OCI-LY1 (cell line): ENCODE measurements at regions not wholly inside any gene's neighbourhood (a gene's known extent, or its start where the extent isn't known, plus 50 kb on each side); places are given as distances from the start of the nearest gene placed in this dataset.

Experiments
- CTCF ChIP-seq: fragments of 200-600 bp; sonication (generic), shearing (Covaris generic); IDR thresholded peaks from 2 replicates; pipeline ENCODE4 v1.5.1; 2017; ENCODE audit warnings: mild to moderate bottlenecking, antibody characterized with exemption, low read length, moderate library complexity, mixed read lengths
- EZH2 ChIP-seq: fragments of 200-600 bp; sonication (generic), shearing (Covaris generic); IDR thresholded peaks from 2 replicates; pipeline ENCODE4 v1.8.0; 2017; ENCODE audit warnings: borderline replicate concordance, mixed run types, mild to moderate bottlenecking, antibody characterized with exemption, low read length, moderate library complexity, mixed read lengths

GRCh38 chr11:29320196-29320595 lies 696.6 kb downstream of the KCNA4 start:
- no peak for TF ChIP-seq CTCF
- no peak for TF ChIP-seq EZH2
